GM12875 (cell line): ENCODE measurements at regions not wholly inside any gene's neighbourhood (a gene's known extent, or its start where the extent isn't known, plus 50 kb on each side); places are given as distances from the start of the nearest gene placed in this dataset.
"Not testable (repeated sequence)": the region's sequence is repeated elsewhere in the genome, so short reads cannot be mapped to it uniquely, and the experiment has no call there.

ENCODE experiments used
- H3K4me3 ChIP-seq: one replicate; pipeline ENCODE4 v1.5.1; 2011; ENCODE audit warnings: low read depth, low read length, control low read depth
- CTCF ChIP-seq: IDR thresholded peaks from 2 replicates; pipeline ENCODE4 v1.5.1; 2011; ENCODE audit warnings: low read depth, mild to moderate bottlenecking, control low read depth, inconsistent platforms, low read length, moderate library complexity, borderline replicate concordance; ENCODE audit not compliant: insufficient read depth

GRCh38 chr13:69618838-69619237 is 488.8 kb upstream of the ATXN8OS start:
- H3K4me3 ChIP-seq = no peak overlapping the region
- TF ChIP-seq CTCF = no peak

- H3K4me3 ChIP-seq = no peak overlapping the region
- no peak for TF ChIP-seq CTCF
Measured at GRCh38 chr13:69618393-69618792, 489.2 kb upstream of the ATXN8OS start.

GRCh38 chr13:69617587-69617986 is 490.0 kb upstream of the ATXN8OS start:
- no peak for TF ChIP-seq CTCF

GRCh38 chr13:69616396-69616795 is 491.2 kb upstream of the ATXN8OS start:
- no peak for TF ChIP-seq CTCF

More at GRCh38 chr13:69617587-69617986, 490.0 kb upstream of the ATXN8OS start:
- H3K4me3 ChIP-seq = no peak overlapping the region

GRCh38 chr13:69615055-69615454 is 492.6 kb upstream of the ATXN8OS start:
- not testable (repeated sequence) for H3K4me3 ChIP-seq

More at GRCh38 chr13:69616396-69616795, 491.2 kb upstream of the ATXN8OS start:
- no peak overlapping the region for H3K4me3 ChIP-seq

- TF ChIP-seq CTCF = no peak
- no peak overlapping the region for H3K4me3 ChIP-seq
Measured at GRCh38 chr13:69604698-69605097, 502.9 kb upstream of the ATXN8OS start.

GRCh38 chr13:69603144-69603853 is 504.3 kb upstream of the ATXN8OS start:
- no peak for TF ChIP-seq CTCF
- no peak overlapping the region for H3K4me3 ChIP-seq
